ENCODE measurements at regions not wholly inside any gene's neighbourhood (a gene's known extent, or its start where the extent isn't known, plus 50 kb on each side); places are given as distances from the start of the nearest gene placed in this dataset.

DNA sequence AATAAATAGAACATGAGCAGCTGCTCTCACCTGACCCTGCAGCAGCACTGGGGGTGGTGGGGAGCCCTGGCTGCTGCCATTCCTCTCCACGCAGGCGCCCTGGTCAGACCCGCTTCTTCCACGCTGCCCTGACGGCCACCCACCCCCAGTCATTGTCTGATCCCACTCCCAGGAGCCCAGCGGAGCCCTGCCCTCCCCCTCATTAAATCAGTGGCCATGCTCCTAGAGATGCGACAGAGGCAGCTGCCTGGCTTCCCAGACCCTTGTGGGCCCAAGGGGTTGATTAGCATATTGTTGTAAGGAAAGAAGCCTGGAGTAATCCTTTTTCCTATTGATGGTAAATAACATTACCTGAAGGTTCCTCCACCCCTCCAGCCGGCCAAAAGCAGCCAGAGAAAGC lies 301.5 kb downstream of the RRAGC start:
- intact Hi-C loops (cut with micrococcal nuclease), result no loop called here
- Histone ChIP-seq H3K27ac (ENCODE audit: extremely low read depth, low read depth, low read length) (no peak overlapping the region), H3K27me3 (ENCODE audit: control insufficient read depth in 2 of 2, insufficient read depth in 2 of 2, low read length in 2 of 2) (peaks cover 0 to 4% of the 10 kb centered on the region in 2 experiments; a peak in 2 of 5 replicates), H3K4me1 (replicated peaks in 1 of 2; ENCODE audit: control insufficient read depth in 2 of 2, insufficient read depth in 2 of 2, low read length in 2 of 2) (peaks cover 8 to 20% of the 10 kb centered on the region in 2 experiments; a peak in 4 of 5 replicates), H3K4me3 (no peak overlapping the region), H3K79me2 (ENCODE audit: control insufficient read depth, insufficient read depth, low read length) (no peaks in the 10 kb centered on the region), H2AFZ (ENCODE audit: low read depth, low read length) (no peak overlapping the region), H4K20me1 (replicated peaks; ENCODE audit: control insufficient read depth, insufficient read depth, low read length) (no peaks in the 10 kb centered on the region), H3K36me3 (ENCODE audit: control insufficient read depth, insufficient read depth, low read length) (no peaks in the 10 kb centered on the region), H3K9ac (ENCODE audit: insufficient read depth in 1 of 2, low read depth in 2 of 2, low read length in 2 of 2) (no peak overlapping the region), H3K9me3 (replicated peaks; ENCODE audit: control insufficient read depth, insufficient read depth, low read depth, low read length) (no peaks in the 10 kb centered on the region), H3K9me1 (ENCODE audit: control insufficient read depth, insufficient read depth, low read length) (no peaks in the 10 kb centered on the region), H3K4me2 (ENCODE audit: insufficient read depth, low read length) (no peak overlapping the region)
- no peak for TF ChIP-seq ZNF431 (CRISPR knock-in tag; IDR thresholded peaks at IDR 0.05)
- TF ChIP-seq MTA1 (IDR thresholded peaks at IDR 0.05; ENCODE audit: borderline replicate concordance), result no peak
- TF ChIP-seq ZNF41 (CRISPR knock-in tag; conservative IDR thresholded peaks at IDR 0.05), result no peak
- no peak for TF ChIP-seq TSC22D4 (tag; IDR thresholded peaks at IDR 0.05)
- no peak for TF ChIP-seq THRAP3 (IDR thresholded peaks at IDR 0.05; ENCODE audit: borderline replicate concordance)
- TF ChIP-seq BRCA1 (IDR thresholded peaks at IDR 0.05), result no peak
- TF ChIP-seq BRCA1 (CRISPR knock-in tag; IDR thresholded peaks at IDR 0.05), result no peak
- TF ChIP-seq, protein P1, sequence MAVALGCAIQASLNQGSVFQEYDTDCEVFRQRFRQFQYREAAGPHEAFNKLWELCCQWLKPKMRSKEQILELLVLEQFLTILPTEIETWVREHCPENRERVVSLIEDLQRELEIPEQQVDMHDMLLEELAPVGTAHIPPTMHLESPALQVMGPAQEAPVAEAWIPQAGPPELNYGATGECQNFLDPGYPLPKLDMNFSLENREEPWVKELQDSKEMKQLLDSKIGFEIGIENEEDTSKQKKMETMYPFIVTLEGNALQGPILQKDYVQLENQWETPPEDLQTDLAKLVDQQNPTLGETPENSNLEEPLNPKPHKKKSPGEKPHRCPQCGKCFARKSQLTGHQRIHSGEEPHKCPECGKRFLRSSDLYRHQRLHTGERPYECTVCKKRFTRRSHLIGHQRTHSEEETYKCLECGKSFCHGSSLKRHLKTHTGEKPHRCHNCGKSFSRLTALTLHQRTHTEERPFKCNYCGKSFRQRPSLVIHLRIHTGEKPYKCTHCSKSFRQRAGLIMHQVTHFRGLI (CRISPR knock-in tag; IDR thresholded peaks at IDR 0.05), result no peak
- TF ChIP-seq RBM14 (IDR thresholded peaks at IDR 0.05; ENCODE audit: borderline replicate concordance, insufficient read depth, low read depth, low read length), result no peak
- no peak for TF ChIP-seq CEBPG (CRISPR knock-in tag; IDR thresholded peaks at IDR 0.05)
- TF ChIP-seq CEBPG (tag; conservative IDR thresholded peaks at IDR 0.05 in 1 of 2, IDR thresholded peaks at IDR 0.05 in 1 of 2), result no peak
- TF ChIP-seq NCOA2 (IDR thresholded peaks at IDR 0.05; ENCODE audit: partially characterized antibody in 2 of 2), result no peak
- TF ChIP-seq MCM3 (IDR thresholded peaks at IDR 0.05), result no peak
- TF ChIP-seq EZH2 (IDR thresholded peaks at IDR 0.05; ENCODE audit: borderline replicate concordance, low read depth, low read length), result no peak
- no peak for TF ChIP-seq MCM2 (IDR thresholded peaks at IDR 0.05; ENCODE audit: low read depth)
- DNase-seq (ENCODE audit: extremely low read depth in 1 of 4, low spot score in 3 of 4) (no peak), ATAC-seq (no peak), FAIRE-seq (no peak)
- in situ Hi-C loops (cut with MboI), result no loop called here
- POLR2A ChIA-PET, result interaction anchor here (1.3 kb wide), 1 partner anchor 10 kb away, joined by 3 read pairs; no protein-coding TSS in a partner anchor
- BruUV-seq (replicated peaks), result no TSS peak
- WGBS (ENCODE audit: insufficient coverage, low coverage, missing lambda C conversion rate), result 56% methylated on average over 8 of the region's 8 CpGs
- CTCF ChIA-PET (ENCODE audit: low intra/inter-chr PET ratio), result no interaction called here

Measured in K562 (cell line).